ENCODE measurements at regions not wholly inside any gene's neighbourhood (a gene's known extent, or its start where the extent isn't known, plus 50 kb on each side); places are given as distances from the start of the nearest gene placed in this dataset.

GRCh38 chr13:57036290-57036689 lies 104.4 kb upstream of the PRR20A start:
- no peak overlapping the region for H3K4me3 ChIP-seq
- no peak for TF ChIP-seq EZH2 (IDR thresholded peaks at IDR 0.05)
- TF ChIP-seq FOXP2 (optimal IDR thresholded peaks at IDR 0.05; ENCODE audit: control extremely low read depth, extremely low read length, insufficient read depth): no peak
- no peak for TF ChIP-seq POLR2AphosphoS5 (IDR thresholded peaks at IDR 0.05; ENCODE audit: borderline replicate concordance, low read depth, low read length)
- no peaks in the 10 kb centered on the region for H3K9me3 ChIP-seq (ENCODE audit: low read depth, low read length)
- no peak overlapping the region for H3K27ac ChIP-seq
- DNase-seq (ENCODE audit: low read depth, low spot score): no peak
- H3K9ac ChIP-seq (ENCODE audit: insufficient read length): no peak overlapping the region
- no peaks in the 10 kb centered on the region for H3K36me3 ChIP-seq (ENCODE audit: insufficient read depth, low read length)

GRCh38 chr13:57044910-57045309 lies 95.8 kb upstream of the PRR20A start:
- Histone ChIP-seq H3K36me3 (ENCODE audit: insufficient read depth, low read length) (no peaks in the 10 kb centered on the region), H3K27ac (no peak overlapping the region), H3K4me3 (no peak overlapping the region), H3K9me3 (ENCODE audit: low read depth, low read length) (no peaks in the 10 kb centered on the region), H3K9ac (ENCODE audit: insufficient read length) (no peak overlapping the region)
- no peak for DNase-seq (ENCODE audit: low read depth, low spot score)
- no peak for TF ChIP-seq POLR2AphosphoS5 (IDR thresholded peaks at IDR 0.05; ENCODE audit: borderline replicate concordance, low read depth, low read length)
- TF ChIP-seq EZH2 (IDR thresholded peaks at IDR 0.05): no peak
- TF ChIP-seq FOXP2 (optimal IDR thresholded peaks at IDR 0.05; ENCODE audit: control extremely low read depth, extremely low read length, insufficient read depth): no peak

GRCh38 chr13:57045826-57046546 lies 94.7 kb upstream of the PRR20A start:
- Histone ChIP-seq H3K27ac (no peak overlapping the region), H3K36me3 (ENCODE audit: insufficient read depth, low read length) (no peaks in the 10 kb centered on the region), H3K9ac (ENCODE audit: insufficient read length) (no peak overlapping the region), H3K9me3 (ENCODE audit: low read depth, low read length) (no peaks in the 10 kb centered on the region), H3K4me3 (no peak overlapping the region)
- TF ChIP-seq EZH2 (IDR thresholded peaks at IDR 0.05) (no peak), POLR2AphosphoS5 (IDR thresholded peaks at IDR 0.05; ENCODE audit: borderline replicate concordance, low read depth, low read length) (no peak), FOXP2 (optimal IDR thresholded peaks at IDR 0.05; ENCODE audit: control extremely low read depth, extremely low read length, insufficient read depth) (no peak)
- peak; percentile 6 for DNase-seq (ENCODE audit: low read depth, low spot score)

GRCh38 chr13:57056601-57057180 lies 84.0 kb upstream of the PRR20A start:
- no peak overlapping the region for H3K4me3 ChIP-seq
- no peaks in the 10 kb centered on the region for H3K36me3 ChIP-seq (ENCODE audit: insufficient read depth, low read length)
- no peak overlapping the region for H3K27ac ChIP-seq
- TF ChIP-seq FOXP2 (optimal IDR thresholded peaks at IDR 0.05; ENCODE audit: control extremely low read depth, extremely low read length, insufficient read depth) (no peak), EZH2 (IDR thresholded peaks at IDR 0.05) (no peak), POLR2AphosphoS5 (IDR thresholded peaks at IDR 0.05; ENCODE audit: borderline replicate concordance, low read depth, low read length) (no peak)
- no peak for DNase-seq (ENCODE audit: low read depth, low spot score)
- no peak overlapping the region for H3K9ac ChIP-seq (ENCODE audit: insufficient read length)
- H3K9me3 ChIP-seq (ENCODE audit: low read depth, low read length): no peaks in the 10 kb centered on the region

- Histone ChIP-seq H3K9me3 (ENCODE audit: low read depth, low read length) (no peaks in the 10 kb centered on the region), H3K9ac (ENCODE audit: insufficient read length) (no peak overlapping the region), H3K4me3 (no peak overlapping the region), H3K36me3 (ENCODE audit: insufficient read depth, low read length) (no peaks in the 10 kb centered on the region), H3K27ac (no peak overlapping the region)
- TF ChIP-seq EZH2 (IDR thresholded peaks at IDR 0.05): no peak
- TF ChIP-seq FOXP2 (optimal IDR thresholded peaks at IDR 0.05; ENCODE audit: control extremely low read depth, extremely low read length, insufficient read depth): no peak
- TF ChIP-seq POLR2AphosphoS5 (IDR thresholded peaks at IDR 0.05; ENCODE audit: borderline replicate concordance, low read depth, low read length): no peak
- DNase-seq (ENCODE audit: low read depth, low spot score): no peak
Measured at GRCh38 chr13:57063007-57063406, 77.7 kb upstream of the PRR20A start.

GRCh38 chr13:57073983-57074382 lies 66.7 kb upstream of the PRR20A start:
- no peak for DNase-seq (ENCODE audit: low read depth, low spot score)
- TF ChIP-seq POLR2AphosphoS5 (IDR thresholded peaks at IDR 0.05; ENCODE audit: borderline replicate concordance, low read depth, low read length) (no peak), EZH2 (IDR thresholded peaks at IDR 0.05) (no peak), FOXP2 (optimal IDR thresholded peaks at IDR 0.05; ENCODE audit: control extremely low read depth, extremely low read length, insufficient read depth) (no peak)
- no peaks in the 10 kb centered on the region for H3K9me3 ChIP-seq (ENCODE audit: low read depth, low read length)
- no peak overlapping the region for H3K27ac ChIP-seq
- H3K36me3 ChIP-seq (ENCODE audit: insufficient read depth, low read length): no peaks in the 10 kb centered on the region
- no peak overlapping the region for H3K9ac ChIP-seq (ENCODE audit: insufficient read length)
- no peak overlapping the region for H3K4me3 ChIP-seq

GRCh38 chr13:57075588-57075987 lies 65.1 kb upstream of the PRR20A start:
- Histone ChIP-seq H3K9me3 (ENCODE audit: low read depth, low read length) (no peaks in the 10 kb centered on the region), H3K36me3 (ENCODE audit: insufficient read depth, low read length) (no peaks in the 10 kb centered on the region), H3K4me3 (no peak overlapping the region), H3K9ac (ENCODE audit: insufficient read length) (no peak overlapping the region), H3K27ac (no peak overlapping the region)
- DNase-seq (ENCODE audit: low read depth, low spot score): no peak
- TF ChIP-seq EZH2 (IDR thresholded peaks at IDR 0.05) (no peak), FOXP2 (optimal IDR thresholded peaks at IDR 0.05; ENCODE audit: control extremely low read depth, extremely low read length, insufficient read depth) (no peak), POLR2AphosphoS5 (IDR thresholded peaks at IDR 0.05; ENCODE audit: borderline replicate concordance, low read depth, low read length) (no peak)

- TF ChIP-seq POLR2AphosphoS5 (IDR thresholded peaks at IDR 0.05; ENCODE audit: borderline replicate concordance, low read depth, low read length) (no peak), EZH2 (IDR thresholded peaks at IDR 0.05) (no peak), FOXP2 (optimal IDR thresholded peaks at IDR 0.05; ENCODE audit: control extremely low read depth, extremely low read length, insufficient read depth) (no peak)
Measured at GRCh38 chr13:57087006-57087405, 53.7 kb upstream of the PRR20A start.

More at GRCh38 chr13:57087006-57087405, 53.7 kb upstream of the PRR20A start:
- H3K9ac ChIP-seq (ENCODE audit: insufficient read length): no peak overlapping the region
- H3K27ac ChIP-seq: no peak overlapping the region
- H3K36me3 ChIP-seq (ENCODE audit: insufficient read depth, low read length): no peaks in the 10 kb centered on the region
- DNase-seq (ENCODE audit: low read depth, low spot score): peak; percentile 71
- no peak overlapping the region for H3K4me3 ChIP-seq
- no peaks in the 10 kb centered on the region for H3K9me3 ChIP-seq (ENCODE audit: low read depth, low read length)
